ENCODE measurements at regions not wholly inside any gene's neighbourhood (a gene's known extent, or its start where the extent isn't known, plus 50 kb on each side); places are given as distances from the start of the nearest gene placed in this dataset.

DNA sequence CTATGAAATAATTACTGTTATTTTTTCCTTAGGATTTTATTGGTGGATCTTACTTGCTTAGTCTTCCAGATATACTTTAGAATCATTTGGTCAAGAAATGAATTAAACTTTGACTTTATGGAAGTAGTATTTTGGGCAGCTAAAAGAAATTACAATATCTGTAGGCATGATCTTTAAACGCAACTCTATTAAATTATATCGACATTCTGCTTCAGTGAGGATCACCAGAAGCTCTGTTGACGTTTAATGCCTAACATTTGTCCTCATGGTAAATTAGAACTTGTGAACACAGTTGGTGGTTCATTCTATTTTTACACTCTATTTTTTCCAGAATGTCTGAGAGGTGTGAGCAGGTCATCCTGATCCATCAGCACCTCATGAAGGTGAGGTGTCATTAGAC is 211.6 kb downstream of the TMEM167A start:
- no peaks in the 10 kb centered on the region for H3K4me1 ChIP-seq (ENCODE audit: control insufficient read depth, insufficient read depth, low read length, poor library complexity, severe bottlenecking)
- Mint-ChIP-seq H3K36me3 (no peaks in the 10 kb centered on the region), H3K27ac (no peak overlapping the region), H3K27me3 (no peaks in the 10 kb centered on the region), H3K4me3 (no peak overlapping the region), H3K9me3 (peaks cover 0 to 2% (median 0%) of the 10 kb centered on the region in 7 donors), H3K4me1 (no peaks in the 10 kb centered on the region)
- H3K36me3 ChIP-seq (ENCODE audit: control insufficient read depth, insufficient read depth, low read length), result no peaks in the 10 kb centered on the region
- DNase-seq (no peak), ATAC-seq (ENCODE audit: low read depth in 2 of 2) (no peak)
- H3K27ac ChIP-seq (ENCODE audit: insufficient read depth, low read length, poor library complexity, severe bottlenecking), result no peak overlapping the region
- H3K9me3 ChIP-seq (ENCODE audit: control insufficient read depth in 2 of 2, low read length in 2 of 2), result no peaks in the 10 kb centered on the region
- H3K4me3 ChIP-seq (ENCODE audit: low read depth, low read length), result no peak overlapping the region
- H3K27me3 ChIP-seq (ENCODE audit: control insufficient read depth, insufficient read depth, low read length), result no peaks in the 10 kb centered on the region

DNA sequence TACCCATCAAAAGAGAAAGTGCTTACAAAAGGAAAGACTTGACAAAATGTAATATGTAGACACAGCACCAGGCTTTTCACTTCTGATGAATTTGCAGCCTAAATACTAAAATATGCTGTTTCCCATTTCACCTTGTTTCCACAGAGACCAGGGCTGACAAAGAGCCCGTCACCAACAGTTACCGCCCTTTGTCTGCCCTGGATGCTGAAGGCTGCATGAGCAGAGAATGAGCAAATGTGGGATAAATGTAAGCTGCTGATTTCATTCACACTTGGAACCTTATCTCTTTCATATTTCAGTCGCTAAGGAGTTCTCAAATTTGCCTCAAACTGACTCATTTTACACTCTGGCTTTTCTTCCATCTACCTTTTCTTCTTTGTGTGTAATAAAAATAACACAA is 213.9 kb downstream of the TMEM167A start:
- no peak overlapping the region for H3K27ac ChIP-seq (ENCODE audit: insufficient read depth, low read length, poor library complexity, severe bottlenecking)
- no peaks in the 10 kb centered on the region for H3K27me3 Mint-ChIP-seq
- H3K36me3 ChIP-seq (ENCODE audit: control insufficient read depth, insufficient read depth, low read length), result no peaks in the 10 kb centered on the region
- no peak overlapping the region for H3K4me3 Mint-ChIP-seq
- H3K27ac Mint-ChIP-seq, result no peak overlapping the region
- H3K4me1 Mint-ChIP-seq, result no peaks in the 10 kb centered on the region
- H3K27me3 ChIP-seq (ENCODE audit: control insufficient read depth, insufficient read depth, low read length), result no peaks in the 10 kb centered on the region
- H3K4me1 ChIP-seq (ENCODE audit: control insufficient read depth, insufficient read depth, low read length, poor library complexity, severe bottlenecking), result no peaks in the 10 kb centered on the region
- no peak for DNase-seq
- no peaks in the 10 kb centered on the region for H3K9me3 ChIP-seq (ENCODE audit: control insufficient read depth in 2 of 2, low read length in 2 of 2)
- H3K9me3 Mint-ChIP-seq, result peaks cover 0 to 3% (median 0%) of the 10 kb centered on the region in 7 donors
- ATAC-seq (ENCODE audit: low read depth in 2 of 2), result no peak
- H3K4me3 ChIP-seq (ENCODE audit: low read depth, low read length), result no peak overlapping the region
- H3K36me3 Mint-ChIP-seq, result no peaks in the 10 kb centered on the region

DNA sequence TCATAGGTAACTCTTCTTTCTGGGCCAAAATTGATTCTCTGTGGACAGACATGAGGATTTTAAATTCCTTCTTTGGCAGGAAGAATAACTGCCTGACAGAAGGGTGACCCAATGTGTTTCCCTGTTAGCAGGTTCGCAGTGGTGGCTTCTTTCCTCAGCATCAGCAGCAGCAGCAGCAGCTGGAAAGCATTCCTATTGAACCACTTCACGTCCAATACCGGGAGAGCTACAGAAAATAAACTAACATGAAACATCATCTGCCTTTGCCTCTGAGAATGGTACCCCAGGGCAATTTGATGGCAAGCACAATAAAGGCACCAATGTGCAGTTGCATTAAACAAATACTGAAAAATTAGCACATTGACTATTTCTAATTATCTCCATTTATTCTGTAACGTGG is 214.5 kb downstream of the TMEM167A start:
- Histone ChIP-seq H3K4me1 (ENCODE audit: control insufficient read depth, insufficient read depth, low read length, poor library complexity, severe bottlenecking) (no peaks in the 10 kb centered on the region), H3K9me3 (ENCODE audit: control insufficient read depth in 2 of 2, low read length in 2 of 2) (no peaks in the 10 kb centered on the region), H3K36me3 (ENCODE audit: control insufficient read depth, insufficient read depth, low read length) (no peaks in the 10 kb centered on the region), H3K4me3 (ENCODE audit: low read depth, low read length) (no peak overlapping the region), H3K27ac (ENCODE audit: insufficient read depth, low read length, poor library complexity, severe bottlenecking) (no peak overlapping the region), H3K27me3 (ENCODE audit: control insufficient read depth, insufficient read depth, low read length) (no peaks in the 10 kb centered on the region)
- ATAC-seq (ENCODE audit: low read depth in 2 of 2) (no peak), DNase-seq (no peak)
- H3K4me3 Mint-ChIP-seq, result no peak overlapping the region
- no peak overlapping the region for H3K27ac Mint-ChIP-seq
- H3K9me3 Mint-ChIP-seq, result peaks cover 0 to 3% (median 0%) of the 10 kb centered on the region in 7 donors
- no peaks in the 10 kb centered on the region for H3K4me1 Mint-ChIP-seq
- H3K36me3 Mint-ChIP-seq, result no peaks in the 10 kb centered on the region
- no peaks in the 10 kb centered on the region for H3K27me3 Mint-ChIP-seq

DNA sequence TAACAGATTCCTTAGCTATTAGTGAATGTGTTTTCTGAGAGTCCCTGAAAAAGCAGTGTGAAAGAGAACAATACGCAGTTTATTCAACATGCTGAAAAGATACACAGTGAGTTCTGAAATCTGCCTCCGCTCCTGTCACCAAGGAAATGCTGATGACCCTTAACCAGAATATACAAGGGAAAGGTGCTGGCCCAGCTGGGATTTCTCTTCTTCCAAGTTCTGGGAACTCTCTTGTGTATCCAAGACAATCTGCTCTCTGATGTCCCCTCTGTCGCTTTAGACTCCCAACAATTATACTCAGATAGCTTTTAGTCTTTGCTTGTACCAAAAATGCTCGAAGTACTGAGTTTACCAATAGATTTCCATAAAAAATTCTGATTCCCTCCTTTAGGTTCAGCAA is 214.9 kb downstream of the TMEM167A start:
- ATAC-seq (ENCODE audit: low read depth in 2 of 2), result no peak
- H3K36me3 ChIP-seq (ENCODE audit: control insufficient read depth, insufficient read depth, low read length), result no peaks in the 10 kb centered on the region
- Mint-ChIP-seq H3K4me1 (no peaks in the 10 kb centered on the region), H3K27me3 (no peaks in the 10 kb centered on the region), H3K36me3 (no peaks in the 10 kb centered on the region), H3K9me3 (peaks cover 0 to 3% (median 0%) of the 10 kb centered on the region in 7 donors), H3K4me3 (no peak overlapping the region), H3K27ac (no peak overlapping the region)
- no peak overlapping the region for H3K27ac ChIP-seq (ENCODE audit: insufficient read depth, low read length, poor library complexity, severe bottlenecking)
- no peaks in the 10 kb centered on the region for H3K4me1 ChIP-seq (ENCODE audit: control insufficient read depth, insufficient read depth, low read length, poor library complexity, severe bottlenecking)
- DNase-seq, result no peak
- H3K27me3 ChIP-seq (ENCODE audit: control insufficient read depth, insufficient read depth, low read length), result no peaks in the 10 kb centered on the region
- no peaks in the 10 kb centered on the region for H3K9me3 ChIP-seq (ENCODE audit: control insufficient read depth in 2 of 2, low read length in 2 of 2)
- no peak overlapping the region for H3K4me3 ChIP-seq (ENCODE audit: low read depth, low read length)

DNA sequence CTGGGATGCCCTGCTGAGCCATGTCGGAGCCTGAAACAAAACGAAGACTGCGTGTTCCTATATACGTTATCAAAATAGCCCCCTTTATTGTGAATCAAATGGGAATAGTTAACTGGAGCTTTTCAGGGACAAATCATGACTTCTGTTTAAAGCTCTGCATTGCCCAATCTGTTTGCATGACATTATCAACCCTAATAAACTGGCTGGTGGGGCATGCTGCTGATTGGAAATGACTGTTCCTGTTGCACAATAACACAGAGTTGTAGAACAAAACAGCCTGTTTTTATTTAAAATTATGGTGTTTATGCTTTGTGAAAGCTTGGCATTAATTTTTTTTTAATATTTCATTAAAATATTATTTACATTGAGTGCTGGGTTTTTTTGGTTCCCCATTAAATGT is 215.5 kb downstream of the TMEM167A start:
- Histone ChIP-seq H3K27me3 (ENCODE audit: control insufficient read depth, insufficient read depth, low read length) (no peaks in the 10 kb centered on the region), H3K36me3 (ENCODE audit: control insufficient read depth, insufficient read depth, low read length) (no peaks in the 10 kb centered on the region), H3K9me3 (ENCODE audit: control insufficient read depth in 2 of 2, low read length in 2 of 2) (no peaks in the 10 kb centered on the region), H3K4me3 (ENCODE audit: low read depth, low read length) (no peak overlapping the region), H3K4me1 (ENCODE audit: control insufficient read depth, insufficient read depth, low read length, poor library complexity, severe bottlenecking) (no peaks in the 10 kb centered on the region), H3K27ac (ENCODE audit: insufficient read depth, low read length, poor library complexity, severe bottlenecking) (no peak overlapping the region)
- ATAC-seq (ENCODE audit: low read depth in 2 of 2) (no peak), DNase-seq (no peak)
- H3K9me3 Mint-ChIP-seq, result peaks cover 0 to 3% (median 0%) of the 10 kb centered on the region in 7 donors
- no peaks in the 10 kb centered on the region for H3K36me3 Mint-ChIP-seq
- H3K4me1 Mint-ChIP-seq, result no peaks in the 10 kb centered on the region
- H3K27me3 Mint-ChIP-seq, result no peaks in the 10 kb centered on the region
- no peak overlapping the region for H3K4me3 Mint-ChIP-seq
- no peak overlapping the region for H3K27ac Mint-ChIP-seq

DNA sequence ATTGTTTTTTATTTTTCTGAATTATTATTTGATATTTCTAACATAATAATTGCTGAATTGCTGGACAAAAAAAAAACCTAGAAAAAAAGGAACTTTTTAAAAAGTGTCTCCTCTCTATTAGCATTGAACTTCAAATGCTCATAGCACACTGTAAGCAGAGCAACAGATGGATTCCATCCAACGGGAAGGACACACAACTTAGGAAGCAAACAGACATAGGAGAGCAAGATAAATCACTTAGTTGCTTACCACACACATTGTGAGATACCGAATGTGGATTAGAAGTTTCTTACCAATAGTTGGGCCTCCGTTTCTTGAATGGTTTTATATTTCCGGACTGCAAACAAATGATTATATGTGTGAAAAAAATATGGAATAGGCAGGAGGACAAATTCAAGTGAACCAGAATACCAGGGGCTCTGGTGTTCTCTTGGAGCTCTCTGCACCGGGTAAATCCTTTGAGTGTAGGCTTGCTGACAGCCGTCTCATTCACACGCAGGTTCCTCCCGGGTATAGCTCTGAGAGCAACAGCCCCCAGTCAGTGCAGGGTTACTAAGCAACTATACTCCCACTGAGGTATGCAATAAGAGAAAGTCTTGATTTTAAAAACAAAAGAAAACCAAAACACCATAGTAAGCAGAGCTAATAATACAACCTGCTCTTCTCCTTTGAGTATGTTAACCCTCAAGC is 217.6 kb downstream of the TMEM167A start:
- no peak overlapping the region for H3K27ac Mint-ChIP-seq
- H3K4me1 Mint-ChIP-seq, result no peaks in the 10 kb centered on the region
- no peak overlapping the region for H3K4me3 ChIP-seq (ENCODE audit: low read depth, low read length)
- ATAC-seq (ENCODE audit: low read depth in 2 of 2) (no peak), DNase-seq (no peak)
- no peaks in the 10 kb centered on the region for H3K4me1 ChIP-seq (ENCODE audit: control insufficient read depth, insufficient read depth, low read length, poor library complexity, severe bottlenecking)
- H3K36me3 ChIP-seq (ENCODE audit: control insufficient read depth, insufficient read depth, low read length), result no peaks in the 10 kb centered on the region
- no peaks in the 10 kb centered on the region for H3K9me3 ChIP-seq (ENCODE audit: control insufficient read depth in 2 of 2, low read length in 2 of 2)
- H3K4me3 Mint-ChIP-seq, result no peak overlapping the region
- H3K27ac ChIP-seq (ENCODE audit: insufficient read depth, low read length, poor library complexity, severe bottlenecking), result no peak overlapping the region
- no peaks in the 10 kb centered on the region for H3K27me3 ChIP-seq (ENCODE audit: control insufficient read depth, insufficient read depth, low read length)
- peaks cover 0 to 3% (median 0%) of the 10 kb centered on the region in 7 donors for H3K9me3 Mint-ChIP-seq
- no peaks in the 10 kb centered on the region for H3K36me3 Mint-ChIP-seq
- H3K27me3 Mint-ChIP-seq, result no peaks in the 10 kb centered on the region

DNA sequence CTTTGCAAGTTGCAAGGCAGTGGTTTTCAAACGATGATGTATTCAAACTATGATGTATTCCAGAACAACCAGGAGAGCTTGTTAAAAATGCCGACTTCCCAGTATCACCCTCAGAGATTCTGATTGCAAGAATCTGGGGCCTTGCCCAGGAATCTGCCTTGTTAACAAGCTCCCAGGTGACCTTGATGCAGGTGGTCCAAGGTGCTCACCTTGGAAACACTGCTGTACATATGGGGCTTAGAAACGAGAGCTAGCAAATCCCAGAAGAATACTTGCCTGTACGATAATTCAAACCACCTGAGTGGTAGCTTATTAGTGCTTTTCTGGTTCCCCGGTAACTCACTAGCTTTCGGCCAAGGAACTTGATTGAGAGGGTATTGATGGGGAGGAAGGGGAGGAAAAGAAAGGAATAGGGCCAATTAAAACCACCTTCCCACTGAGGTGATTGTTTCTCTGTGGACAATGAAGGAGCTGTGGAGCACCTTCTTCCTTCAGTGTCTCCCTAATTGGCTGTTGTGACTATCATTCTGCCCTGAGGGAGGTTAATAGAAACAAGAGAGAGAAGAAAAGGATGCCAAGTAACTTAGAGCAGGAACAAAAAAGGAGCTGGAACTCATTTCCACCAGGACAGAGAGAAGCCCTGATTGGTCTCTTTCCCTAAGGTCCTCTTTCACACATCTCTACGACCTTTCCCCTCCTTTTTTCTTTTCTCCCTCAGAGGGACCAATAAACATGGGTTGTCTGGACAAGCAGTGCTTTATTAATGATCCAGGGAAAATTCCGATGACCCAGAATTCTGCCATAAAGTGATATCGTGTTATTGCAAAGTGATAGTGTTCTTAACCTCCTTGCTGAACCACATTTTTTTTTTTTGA is 218.8 kb downstream of the TMEM167A start:
- Histone ChIP-seq H3K9me3 (ENCODE audit: control insufficient read depth in 2 of 2, low read length in 2 of 2) (no peaks in the 10 kb centered on the region), H3K36me3 (ENCODE audit: control insufficient read depth, insufficient read depth, low read length) (no peaks in the 10 kb centered on the region), H3K27ac (ENCODE audit: insufficient read depth, low read length, poor library complexity, severe bottlenecking) (no peak overlapping the region), H3K4me3 (ENCODE audit: low read depth, low read length) (no peak overlapping the region), H3K4me1 (ENCODE audit: control insufficient read depth, insufficient read depth, low read length, poor library complexity, severe bottlenecking) (no peaks in the 10 kb centered on the region), H3K27me3 (ENCODE audit: control insufficient read depth, insufficient read depth, low read length) (no peaks in the 10 kb centered on the region)
- ATAC-seq (ENCODE audit: low read depth in 2 of 2), result no peak
- H3K9me3 Mint-ChIP-seq, result peaks cover 0 to 3% (median 0%) of the 10 kb centered on the region in 7 donors
- no peak overlapping the region for H3K27ac Mint-ChIP-seq
- no peaks in the 10 kb centered on the region for H3K36me3 Mint-ChIP-seq
- H3K27me3 Mint-ChIP-seq, result no peaks in the 10 kb centered on the region
- H3K4me1 Mint-ChIP-seq, result no peaks in the 10 kb centered on the region
- DNase-seq, result no peak
- no peak overlapping the region for H3K4me3 Mint-ChIP-seq
